ENCODE measurements at regions not wholly inside any gene's neighbourhood (a gene's known extent, or its start where the extent isn't known, plus 50 kb on each side); places are given as distances from the start of the nearest gene placed in this dataset.

GRCh38 chr15:46879032-46879770 is 838.1 kb upstream of the SEMA6D start:
- TF ChIP-seq CTCF (conservative IDR thresholded peaks at IDR 0.05; ENCODE audit: control insufficient read depth, insufficient read depth, low read depth, low read length), result no peak
- DNase-seq (ENCODE audit: low read depth), result no peak
- no peak overlapping the region for H3K4me3 ChIP-seq (ENCODE audit: control insufficient read depth, low read depth, low read length)

GRCh38 chr15:46880791-46881190 is 836.5 kb upstream of the SEMA6D start:
- no peak for DNase-seq (ENCODE audit: low read depth)
- no peak for TF ChIP-seq CTCF (conservative IDR thresholded peaks at IDR 0.05; ENCODE audit: control insufficient read depth, insufficient read depth, low read depth, low read length)
- H3K4me3 ChIP-seq (ENCODE audit: control insufficient read depth, low read depth, low read length), result no peak overlapping the region

DNA sequence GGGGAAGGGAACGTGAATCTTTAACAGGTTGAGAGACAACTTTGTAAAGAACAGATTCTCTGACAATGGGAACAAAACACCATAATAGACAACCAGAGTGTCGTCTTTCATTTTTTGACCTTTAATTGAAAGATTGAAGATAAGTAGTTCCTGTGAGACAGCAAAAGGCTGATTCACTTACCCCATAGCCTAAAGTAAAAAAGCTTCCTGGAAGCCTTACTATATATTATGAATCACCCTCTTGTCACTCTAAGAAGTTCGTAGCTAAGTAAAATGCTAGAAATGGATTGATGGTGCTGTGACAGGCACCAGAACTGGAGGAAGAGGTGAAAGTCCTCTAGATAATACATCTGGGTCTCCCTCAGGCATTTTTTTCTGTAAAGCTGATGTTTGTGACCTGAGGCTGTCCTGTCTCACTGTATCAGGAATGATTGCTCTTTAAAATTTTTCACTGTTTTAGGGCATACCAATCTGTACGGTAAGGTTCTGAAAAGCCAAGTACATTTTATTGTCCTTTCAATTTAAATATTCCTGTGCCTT is 824.6 kb upstream of the SEMA6D start:
- no peak for DNase-seq (ENCODE audit: low read depth)
- H3K4me3 ChIP-seq (ENCODE audit: control insufficient read depth, low read depth, low read length), result no peak overlapping the region
- TF ChIP-seq CTCF (conservative IDR thresholded peaks at IDR 0.05; ENCODE audit: control insufficient read depth, insufficient read depth, low read depth, low read length), result no peak

- DNase-seq (ENCODE audit: low read depth), result no peak
- H3K4me3 ChIP-seq (ENCODE audit: control insufficient read depth, low read depth, low read length), result no peak overlapping the region
- TF ChIP-seq CTCF (conservative IDR thresholded peaks at IDR 0.05; ENCODE audit: control insufficient read depth, insufficient read depth, low read depth, low read length), result no peak
These were observed 822.7 kb upstream of the SEMA6D start for GRCh38 chr15:46894644-46895043.

DNA sequence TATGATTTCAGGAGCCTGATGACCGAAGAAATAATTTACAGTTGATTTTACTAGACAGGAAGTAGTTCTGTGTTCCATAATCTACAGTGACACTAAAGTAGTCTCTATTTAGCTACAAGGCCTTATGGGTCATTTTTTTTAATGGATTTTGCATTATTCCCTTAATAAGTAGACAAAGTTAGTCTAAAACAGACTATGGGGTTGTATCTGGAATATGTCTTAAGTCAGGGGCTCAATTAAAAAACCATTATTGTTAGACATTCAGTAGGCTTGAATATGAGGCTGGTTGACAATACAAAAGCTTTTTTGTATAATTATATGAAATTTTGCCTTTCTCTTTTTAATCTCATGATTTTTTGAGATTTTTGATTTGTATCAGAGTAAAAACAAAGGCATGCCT is 820.0 kb upstream of the SEMA6D start:
- DNase-seq (ENCODE audit: low read depth), result no peak
- H3K4me3 ChIP-seq (ENCODE audit: control insufficient read depth, low read depth, low read length), result no peak overlapping the region
- TF ChIP-seq CTCF (conservative IDR thresholded peaks at IDR 0.05; ENCODE audit: control insufficient read depth, insufficient read depth, low read depth, low read length), result no peak

GRCh38 chr15:46901001-46901400 is 816.3 kb upstream of the SEMA6D start:
- H3K4me3 ChIP-seq (ENCODE audit: control insufficient read depth, low read depth, low read length), result no peak overlapping the region
- TF ChIP-seq CTCF (conservative IDR thresholded peaks at IDR 0.05; ENCODE audit: control insufficient read depth, insufficient read depth, low read depth, low read length), result no peak
- DNase-seq (ENCODE audit: low read depth), result no peak
